A172 (cell line): ENCODE measurements at regions not wholly inside any gene's neighbourhood (a gene's known extent, or its start where the extent isn't known, plus 50 kb on each side); places are given as distances from the start of the nearest gene placed in this dataset.

ENCODE experiments used
- DNase-seq: peaks from one replicate; pipeline ENCODE4 v3.0.0-alpha.2; 2015; ENCODE audit warnings: low spot score

- no peak for DNase-seq
Observed at GRCh38 chr13:72246396-72246795, 379.4 kb upstream of the DACH1 start.

DNA sequence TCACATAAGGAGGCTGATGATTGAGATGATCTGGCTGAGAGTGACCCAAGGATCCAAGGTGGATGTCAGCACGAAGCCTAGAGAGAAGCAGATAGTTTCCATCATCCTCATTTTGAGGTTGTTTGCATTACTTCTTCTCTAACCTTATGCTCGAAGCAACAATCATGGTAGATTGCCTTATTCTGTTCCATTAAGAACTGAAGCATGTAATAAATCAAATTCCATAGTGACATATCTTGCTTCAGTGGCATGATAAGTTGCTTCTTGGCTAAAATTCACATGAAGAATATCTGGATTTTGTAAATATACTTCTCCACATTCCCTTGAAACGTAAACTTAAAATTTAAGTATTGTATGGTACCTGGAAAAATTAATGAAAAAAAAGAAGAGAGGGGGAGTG is 377.8 kb upstream of the DACH1 start:
- DNase-seq, result no peak

DNA sequence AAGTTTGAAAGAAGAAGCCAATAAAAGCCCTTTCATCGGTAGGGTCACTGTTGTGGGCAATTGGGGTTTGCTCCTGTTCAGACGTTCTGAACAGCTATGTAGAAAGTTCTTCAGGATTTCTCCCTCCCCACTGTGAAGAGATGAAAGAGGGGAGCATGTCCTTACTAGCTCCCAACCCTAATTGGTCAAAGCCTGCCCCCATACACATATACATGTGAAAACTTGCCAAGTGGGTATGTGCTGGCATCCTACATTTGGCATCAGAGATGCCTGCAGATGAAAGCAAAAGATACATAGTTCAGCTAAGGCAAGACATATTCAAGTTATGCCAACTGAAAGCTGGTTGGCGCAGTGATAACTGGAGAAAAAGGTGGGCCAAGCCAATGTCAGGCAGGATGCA is 363.1 kb upstream of the DACH1 start:
- DNase-seq, result no peak

GRCh38 chr13:72229067-72229466 is 362.1 kb upstream of the DACH1 start:
- DNase-seq, result no peak

DNA sequence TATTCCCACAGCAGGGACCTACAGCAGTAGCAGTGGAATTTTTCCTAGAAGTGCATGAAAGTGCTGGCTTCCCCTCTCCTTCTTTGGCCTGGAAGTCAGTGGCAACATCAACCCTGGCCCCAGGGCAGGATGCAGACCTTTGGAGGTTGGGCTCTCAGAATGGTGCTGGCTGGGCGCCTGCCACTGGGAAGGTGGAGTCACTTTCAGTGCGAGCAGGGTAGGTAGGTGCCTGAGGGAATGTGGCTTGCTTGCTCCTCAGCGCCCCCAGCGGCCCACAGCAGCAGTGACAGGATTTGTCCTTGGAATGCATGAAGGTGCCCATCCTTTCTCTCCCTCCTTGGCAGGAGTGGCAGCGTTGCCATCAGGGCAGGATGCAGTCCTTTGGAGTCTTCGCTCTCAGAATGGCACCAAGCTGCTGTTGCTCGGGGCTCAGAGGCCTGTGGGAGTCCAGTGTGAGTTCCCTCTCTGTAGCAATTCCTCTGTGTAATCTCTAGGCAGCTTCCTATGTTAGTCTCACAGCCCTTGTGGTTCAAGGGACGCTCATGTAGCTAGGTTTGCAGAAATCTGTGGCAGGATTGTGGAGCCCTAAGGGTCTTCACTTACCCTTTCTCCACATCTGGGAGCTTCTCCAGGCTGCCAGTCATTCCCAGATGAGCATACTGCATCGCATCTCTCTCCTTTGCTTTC is 354.4 kb upstream of the DACH1 start:
- peak; percentile 19 for DNase-seq

GRCh38 chr13:72218966-72219365 is 352.0 kb upstream of the DACH1 start:
- no peak for DNase-seq

DNA sequence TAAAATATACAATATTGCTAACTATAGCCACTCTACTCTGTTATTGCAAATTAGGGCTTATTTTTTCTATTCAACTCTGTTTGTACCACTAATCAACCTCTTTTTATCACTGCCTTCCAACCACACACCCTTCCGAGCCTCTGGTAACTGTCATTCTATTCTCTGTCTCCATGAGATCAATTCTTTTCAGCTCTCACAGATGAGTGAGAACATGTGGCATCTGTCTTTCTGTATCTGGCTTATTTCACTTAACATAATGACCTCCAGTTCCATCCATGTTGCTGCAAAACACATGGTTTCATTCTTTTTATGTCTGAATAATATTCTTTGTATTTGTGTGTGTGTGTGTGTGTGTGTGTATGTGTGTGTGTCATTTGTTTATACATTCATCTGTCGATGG is 350.1 kb upstream of the DACH1 start:
- DNase-seq, result no peak

DNA sequence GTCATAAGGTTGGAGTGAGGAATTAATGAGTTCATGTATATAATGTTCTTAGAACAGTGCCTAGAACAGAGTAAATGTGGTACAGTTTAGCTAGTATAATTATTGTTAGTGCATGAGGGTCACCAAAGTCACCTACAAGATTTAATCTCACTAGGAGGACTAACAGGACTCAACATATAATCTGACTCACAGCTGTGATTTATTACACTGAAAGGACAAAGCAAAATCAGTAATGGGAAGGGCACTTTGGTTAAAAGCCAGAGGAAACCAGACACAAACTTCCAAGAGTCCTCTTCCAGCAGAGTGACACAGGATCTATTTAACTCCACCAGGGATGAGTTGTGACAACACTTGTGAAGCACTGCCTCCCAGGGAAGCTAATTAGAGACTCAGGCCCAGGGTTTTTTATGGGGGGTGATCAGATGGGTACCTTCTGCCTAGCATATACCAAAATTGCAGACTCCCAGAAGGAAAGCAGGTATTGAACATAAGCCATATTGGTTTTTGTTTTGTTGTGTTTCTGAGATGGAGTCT is 341.2 kb upstream of the DACH1 start:
- peak; percentile 44 for DNase-seq

GRCh38 chr13:72205773-72206172 is 338.8 kb upstream of the DACH1 start:
- DNase-seq, result peak; percentile 38

DNA sequence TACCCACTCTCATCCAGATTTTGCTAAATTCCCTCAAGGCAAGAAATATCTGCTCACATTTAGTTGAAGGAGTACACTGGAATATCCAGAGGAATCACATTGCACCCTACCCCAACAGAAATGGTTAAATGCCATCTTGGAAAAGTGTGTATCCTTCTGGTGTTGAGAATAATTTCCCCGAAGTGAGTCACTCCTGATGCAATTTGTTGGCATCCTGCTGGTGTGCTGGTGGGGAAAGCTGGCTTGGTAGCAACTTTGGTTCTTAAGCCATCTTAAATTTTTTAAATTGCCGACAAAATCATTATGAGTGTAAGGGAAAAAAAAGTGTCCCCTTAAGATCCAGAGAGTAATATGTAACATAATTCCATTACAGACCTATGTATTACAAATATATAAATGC is 337.3 kb upstream of the DACH1 start:
- peak; percentile 75 for DNase-seq

DNA sequence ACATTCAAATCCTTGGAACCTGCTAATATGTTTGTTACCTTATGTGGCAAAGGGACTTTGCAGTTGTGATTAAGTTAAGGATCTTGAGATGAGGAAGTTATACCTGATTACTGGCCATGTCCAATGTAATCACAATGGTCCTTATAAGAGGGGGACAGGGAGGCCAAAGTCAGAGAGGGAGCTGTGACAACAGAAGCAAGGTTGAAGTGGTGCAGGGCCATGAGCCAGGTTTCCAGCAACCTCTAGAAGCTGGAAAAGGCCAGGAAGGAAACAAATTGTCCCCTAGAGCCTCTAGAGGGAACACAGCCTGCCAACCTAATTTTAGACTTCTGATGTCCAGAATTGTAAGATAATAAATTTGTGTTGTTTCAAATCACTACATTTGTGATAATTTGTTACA is 334.7 kb upstream of the DACH1 start:
- DNase-seq, result no peak

- DNase-seq, result no peak
Observed at GRCh38 chr13:72199640-72200039, 332.6 kb upstream of the DACH1 start.

GRCh38 chr13:72198967-72199560 is 332.1 kb upstream of the DACH1 start:
- DNase-seq, result no peak

- no peak for DNase-seq
Observed at GRCh38 chr13:72198042-72198441, 331.0 kb upstream of the DACH1 start.

DNA sequence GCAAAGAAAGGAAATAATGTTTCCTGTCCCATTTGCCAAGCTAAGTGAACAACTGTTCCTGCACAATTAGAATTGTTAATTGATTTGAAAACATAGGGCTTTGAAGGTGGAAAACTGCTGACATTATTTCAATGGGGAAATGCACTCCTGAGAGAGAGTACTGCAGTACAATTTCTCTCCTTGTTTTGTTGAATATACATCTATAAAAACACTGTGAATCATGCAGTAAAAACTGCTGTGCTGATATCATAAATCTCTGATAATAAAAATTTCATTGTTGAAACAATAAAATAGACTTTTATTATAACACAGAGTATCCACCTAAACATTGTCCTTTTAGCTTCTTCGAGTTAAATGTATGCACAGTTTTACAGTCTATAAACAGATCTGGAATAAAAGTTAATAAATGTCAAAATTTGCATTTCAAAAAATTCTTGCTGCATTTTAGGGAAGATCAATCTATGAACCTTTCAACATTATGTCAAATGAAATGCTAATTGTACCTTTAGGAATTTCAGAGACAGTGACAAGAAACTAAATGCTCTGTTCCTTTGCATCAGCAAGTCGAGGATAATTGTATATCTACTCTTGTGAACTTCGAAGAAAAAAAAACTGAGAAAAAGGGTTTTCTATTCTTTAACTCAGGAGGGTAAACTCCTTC is 328.2 kb upstream of the DACH1 start:
- no peak for DNase-seq

- DNase-seq, result no peak
Observed at GRCh38 chr13:72194523-72194922, 327.5 kb upstream of the DACH1 start.

DNA sequence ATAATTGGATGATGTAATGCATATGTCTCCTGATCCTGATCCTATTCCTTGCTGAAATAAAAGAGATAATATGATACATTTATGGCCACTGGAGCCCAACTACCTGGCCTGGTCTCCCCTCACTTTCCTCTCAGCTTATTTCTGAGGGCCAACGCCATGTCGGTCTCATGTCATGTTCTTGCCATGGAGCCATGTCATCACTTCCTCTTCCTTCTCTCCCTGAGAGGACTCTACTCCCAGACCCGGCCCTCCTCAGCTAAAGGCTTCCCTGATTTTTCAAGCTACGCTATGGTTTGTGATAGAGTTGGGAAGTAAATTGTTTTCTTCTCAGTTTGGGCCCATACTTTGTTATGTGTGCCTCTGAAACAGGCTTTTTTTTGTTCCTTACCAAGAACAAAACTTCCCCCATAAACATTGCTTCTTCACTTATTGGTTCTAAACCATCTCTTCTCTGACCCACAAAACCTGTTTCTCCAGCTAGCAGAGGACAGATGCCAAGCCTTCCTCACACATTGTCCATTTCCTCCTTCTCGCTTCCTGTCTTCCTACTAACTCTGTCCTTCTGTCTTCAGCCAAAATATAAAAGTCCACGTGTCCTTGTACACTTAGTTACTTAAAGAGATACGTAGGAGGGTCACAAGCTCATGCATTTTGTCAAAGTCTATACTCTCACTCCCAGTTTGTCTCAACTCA is 319.9 kb upstream of the DACH1 start:
- DNase-seq, result no peak

DNA sequence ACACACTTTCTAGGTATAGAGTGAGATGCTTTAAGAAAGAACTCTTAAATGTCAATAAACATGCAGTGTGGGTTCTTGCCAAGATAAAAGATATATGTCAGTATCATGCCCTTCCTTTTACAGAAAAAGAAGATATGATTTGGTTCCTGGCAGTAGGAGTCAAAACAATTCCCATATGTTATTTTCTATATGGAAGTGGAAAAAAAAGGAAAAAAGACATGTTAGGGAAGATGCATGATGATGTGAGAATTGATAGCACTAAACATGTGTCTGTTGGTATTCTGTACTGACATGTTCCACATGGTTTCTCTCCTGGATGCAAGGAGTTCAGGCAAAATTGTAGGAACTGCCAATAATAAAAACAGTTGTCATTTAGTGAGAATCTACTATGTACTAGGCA is 318.8 kb upstream of the DACH1 start:
- DNase-seq, result no peak

- no peak for DNase-seq
Observed at GRCh38 chr13:72181661-72182060, 314.7 kb upstream of the DACH1 start.

DNA sequence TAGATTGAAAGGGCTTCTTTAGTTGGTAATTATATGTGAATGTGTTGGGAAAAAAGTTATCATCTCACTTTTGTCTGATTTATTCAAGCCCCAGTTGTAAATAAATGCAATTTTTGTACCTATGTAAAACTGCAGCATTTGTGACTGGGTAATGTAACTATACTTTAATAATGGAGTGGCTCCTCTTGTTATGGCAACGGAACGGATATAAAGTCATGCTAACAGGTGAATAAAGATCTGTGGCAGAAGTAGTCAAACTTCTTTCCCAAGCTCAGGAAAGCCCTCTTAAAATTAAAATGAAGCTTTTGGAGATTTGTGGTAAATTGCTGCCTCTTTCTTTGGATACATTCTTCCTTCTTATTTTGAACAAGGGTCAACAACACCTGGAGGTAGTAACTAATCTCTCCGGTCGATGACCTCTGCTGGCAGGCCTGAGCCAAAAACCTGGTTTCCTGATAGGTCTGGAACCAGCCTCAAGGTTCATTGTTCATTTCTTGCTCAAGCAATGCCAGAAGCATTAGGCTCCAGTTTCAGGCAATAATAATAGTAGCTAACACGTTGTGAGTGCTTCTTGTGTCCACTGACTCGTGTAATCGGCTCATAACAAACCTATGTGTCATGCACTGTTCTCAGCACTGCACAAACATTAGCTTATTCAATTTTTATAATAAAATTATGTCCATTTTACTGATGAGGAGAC is 313.4 kb upstream of the DACH1 start:
- no peak for DNase-seq

GRCh38 chr13:72174549-72174948 is 307.5 kb upstream of the DACH1 start:
- no peak for DNase-seq

GRCh38 chr13:72170571-72170970 is 303.6 kb upstream of the DACH1 start:
- DNase-seq, result no peak
